Neural cell (in vitro differentiated cells): ENCODE measurements at regions not wholly inside any gene's neighbourhood (a gene's known extent, or its start where the extent isn't known, plus 50 kb on each side); places are given as distances from the start of the nearest gene placed in this dataset.

ENCODE experiments used
- H2AFZ ChIP-seq: fragments of 200-600, 300-800 bp; sonication (generic), shearing (Covaris generic); 2 replicates; pipeline ENCODE4 v1.6.0; 2014; ENCODE audit warnings: low read depth, mild to moderate bottlenecking, antibody characterized with exemption, low read length, moderate library complexity
- H3F3A ChIP-seq: fragments of 200-600 bp; shearing (Covaris generic); 2 replicates; pipeline ENCODE4 v1.6.1; 2016; ENCODE audit warnings: mild to moderate bottlenecking, moderate library complexity, mixed read lengths, antibody characterized with exemption, low read length; ENCODE audit not compliant: insufficient read depth, poor library complexity, severe bottlenecking
- H3K27ac ChIP-seq: fragments of 200-600, 300-800 bp; sonication (generic), shearing (Covaris generic); 2 replicates; pipeline ENCODE4 v1.5.1; 2014; ENCODE audit warnings: mild to moderate bottlenecking, low read length, moderate library complexity
- H3K27me3 ChIP-seq: fragments of 300-800, 200-600 bp; sonication (generic), shearing (Covaris generic); 2 replicates; pipeline ENCODE4 v1.6.0; 2014; ENCODE audit warnings: mild to moderate bottlenecking, low read depth, low read length, moderate library complexity; ENCODE audit not compliant: insufficient read depth
- H3K36me3 ChIP-seq: fragments of 300-800, 200-600 bp; sonication (generic), shearing (Covaris generic); 2 replicates; pipeline ENCODE4 v1.5.1; 2014; ENCODE audit warnings: mild to moderate bottlenecking, antibody characterized with exemption, low read length, moderate library complexity; ENCODE audit not compliant: insufficient read depth
- H3K4me2 ChIP-seq: fragments of 300-800, 200-600 bp; sonication (generic), shearing (Covaris generic); 2 replicates; pipeline ENCODE4 v1.6.0; 2014; ENCODE audit warnings: mild to moderate bottlenecking, low read length
- H3K4me3 ChIP-seq: fragments of 300-800, 200-600 bp; sonication (generic), shearing (Covaris generic); 2 replicates; pipeline ENCODE4 v1.5.1; 2014; ENCODE audit warnings: mild to moderate bottlenecking, low read length, moderate library complexity
- H3K79me2 ChIP-seq: fragments of 200-600 bp; shearing (Covaris generic); replicated peaks from 2 replicates; pipeline ENCODE4 v1.6.0; 2014; ENCODE audit warnings: mild to moderate bottlenecking, low read length, moderate library complexity; ENCODE audit not compliant: insufficient read depth
- H3K9ac ChIP-seq: fragments of 300-800, 200-600 bp; sonication (generic), shearing (Covaris generic); 2 replicates; pipeline ENCODE4 v1.6.1; 2016; ENCODE audit warnings: mild to moderate bottlenecking, low read length, mixed read lengths
- H3K9me2 ChIP-seq: fragments of 200-600 bp; shearing (Covaris generic); 2 replicates; pipeline ENCODE4 v1.6.1; 2016; ENCODE audit warnings: mild to moderate bottlenecking, low read length, mixed read lengths; ENCODE audit not compliant: insufficient read depth
- H3K9me3 ChIP-seq: fragments of 200-600, 300-800 bp; sonication (generic), shearing (Covaris generic); 2 replicates; pipeline ENCODE4 v1.6.1; 2016; ENCODE audit warnings: mild to moderate bottlenecking, mixed run types, low read length, moderate library complexity, mixed read lengths
- H4K20me1 ChIP-seq: fragments of 200-600 bp; shearing (Covaris generic); 2 replicates; pipeline ENCODE4 v1.6.1; 2016; ENCODE audit warnings: mild to moderate bottlenecking, mixed run types; ENCODE audit not compliant: insufficient read depth
- CTCF ChIP-seq: fragments of 450-650 bp; IDR thresholded peaks from 2 replicates; pipeline ENCODE4 v1.5.1; 2014; ENCODE audit warnings: antibody characterized with exemption, mild to moderate bottlenecking, moderate library complexity; ENCODE audit not compliant: poor library complexity, severe bottlenecking
- EP300 ChIP-seq: fragments of 450-650 bp; conservative IDR thresholded peaks from 2 replicates; pipeline ENCODE4 v1.6.1; 2014; ENCODE audit warnings: antibody characterized with exemption, mild to moderate bottlenecking, moderate library complexity; ENCODE audit not compliant: poor library complexity, severe bottlenecking
- EZH2 ChIP-seq: fragments of 200-600, 300-800 bp; shearing (Covaris generic), sonication (generic); IDR thresholded peaks from 2 replicates; pipeline ENCODE4 v1.6.1; 2014; ENCODE audit warnings: antibody characterized with exemption, low read length, borderline replicate concordance, mild to moderate bottlenecking; ENCODE audit not compliant: insufficient read depth, poor library complexity, severe bottlenecking
- MXI1 ChIP-seq: fragments of 450-650 bp; conservative IDR thresholded peaks from 2 replicates; pipeline ENCODE4 v1.6.1; 2014; ENCODE audit warnings: antibody characterized with exemption, mild to moderate bottlenecking; ENCODE audit not compliant: poor library complexity, severe bottlenecking
- POLR2AphosphoS5 ChIP-seq: IDR thresholded peaks from 2 replicates; pipeline ENCODE4 v1.6.1; 2012
- RAD21 ChIP-seq: fragments of 450-650 bp; conservative IDR thresholded peaks from 2 replicates; pipeline ENCODE4 v1.6.1; 2014; ENCODE audit warnings: antibody characterized with exemption, mild to moderate bottlenecking, moderate library complexity
- REST ChIP-seq: IDR thresholded peaks from 2 replicates; pipeline ENCODE4 v1.6.1; 2012; ENCODE audit warnings: borderline replicate concordance
- SMC3 ChIP-seq: fragments of 450-650 bp; conservative IDR thresholded peaks from 2 replicates; pipeline ENCODE4 v1.6.1; 2014; ENCODE audit warnings: antibody characterized with exemption, mild to moderate bottlenecking, moderate library complexity; ENCODE audit not compliant: poor library complexity
- TAF1 ChIP-seq: IDR thresholded peaks from 2 replicates; pipeline ENCODE4 v1.6.1; 2012; ENCODE audit warnings: low read depth

- H3K36me3 ChIP-seq: no peaks in the 10 kb centered on the region
- H4K20me1 ChIP-seq: no peaks in the 10 kb centered on the region
- peak overlapping the region; percentile 28 for H2AFZ ChIP-seq
- no peak overlapping the region for H3K27ac ChIP-seq
- H3K4me2 ChIP-seq: no peak overlapping the region
- no peak overlapping the region for H3K9ac ChIP-seq
- H3K9me3 ChIP-seq: no peaks in the 10 kb centered on the region
- no peaks in the 10 kb centered on the region for H3K9me2 ChIP-seq
- no peaks in the 10 kb centered on the region for H3K27me3 ChIP-seq
- no peaks in the 10 kb centered on the region for H3F3A ChIP-seq
- TF ChIP-seq MXI1: no peak
- no peak for TF ChIP-seq RAD21
- no peak for TF ChIP-seq EP300
- H3K79me2 ChIP-seq: no peaks in the 10 kb centered on the region
- H3K4me3 ChIP-seq: peak overlapping the region; percentile 55
Measured at GRCh38 chr3:156605686-156606605, 51.0 kb upstream of the SSR3 start.

- H3K79me2 ChIP-seq: no peaks in the 10 kb centered on the region
- H3K9ac ChIP-seq: no peak overlapping the region
- no peak overlapping the region for H3K4me2 ChIP-seq
- no peaks in the 10 kb centered on the region for H4K20me1 ChIP-seq
- no peaks in the 10 kb centered on the region for H3F3A ChIP-seq
- H3K27me3 ChIP-seq: no peaks in the 10 kb centered on the region
- H3K36me3 ChIP-seq: no peaks in the 10 kb centered on the region
- no peak overlapping the region for H3K4me3 ChIP-seq
- TF ChIP-seq POLR2AphosphoS5 (no peak), MXI1 (no peak), EP300 (no peak), CTCF (no peak), SMC3 (no peak), EZH2 (no peak), REST (no peak), TAF1 (no peak), RAD21 (no peak)
- no peaks in the 10 kb centered on the region for H3K9me3 ChIP-seq
- H2AFZ ChIP-seq: no peak overlapping the region
- no peaks in the 10 kb centered on the region for H3K9me2 ChIP-seq
- H3K27ac ChIP-seq: no peak overlapping the region
Measured at GRCh38 chr3:156604642-156605144, 49.8 kb upstream of the SSR3 start.
